Keratinocyte (primary cell): ENCODE measurements at regions not wholly inside any gene's neighbourhood (a gene's known extent, or its start where the extent isn't known, plus 50 kb on each side); places are given as distances from the start of the nearest gene placed in this dataset.

Source experiments
- DNase-seq: peaks from one replicate; pipeline ENCODE4 v3.0.0-alpha.2; 2011; ENCODE audit warnings: low read depth, missing footprints, low spot score
- FAIRE-seq: peaks from 2 replicates; lab custom pipeline; 2011; peaks lifted over from hg19 to GRCh38; lab: Jason Lieb, UNC
- H2AFZ ChIP-seq: 2 replicates; pipeline ENCODE4 v1.6.0; 2012; ENCODE audit warnings: low read length, control low read depth, inconsistent platforms; ENCODE audit not compliant: control insufficient read depth
- H3K27ac ChIP-seq: 2 replicates; pipeline ENCODE4 v1.5.1; 2011; ENCODE audit warnings: low read length; ENCODE audit not compliant: control insufficient read depth, insufficient read depth
- H3K27me3 ChIP-seq: 3 replicates; pipeline ENCODE4 v1.6.0; 2011; ENCODE audit warnings: low read length; ENCODE audit not compliant: control insufficient read depth, insufficient read depth; ENCODE audit errors: extremely low read depth
- H3K36me3 ChIP-seq, 2 experiments: 2 replicates in 1 of 2; 3 replicates in 1 of 2; pipeline ENCODE4 v1.5.1; 2011; ENCODE audit warnings: low read length in 2 of 2, mild to moderate bottlenecking in 1 of 2; ENCODE audit not compliant: control insufficient read depth in 2 of 2, insufficient read depth in 2 of 2; ENCODE audit errors: extremely low read depth in 1 of 2
- H3K4me1 ChIP-seq: 3 replicates; pipeline ENCODE4 v1.5.1; 2011; ENCODE audit warnings: low read length; ENCODE audit not compliant: control insufficient read depth, insufficient read depth; ENCODE audit errors: extremely low read depth
- H3K4me2 ChIP-seq: 3 replicates; pipeline ENCODE4 v1.6.0; 2011; ENCODE audit warnings: low read depth, low read length; ENCODE audit not compliant: control insufficient read depth, insufficient read depth; ENCODE audit errors: extremely low read depth
- H3K4me3 ChIP-seq, 3 experiments: fragments of 200-600 bp in 1 of 3; sonication (generic) in 1 of 3; 2 replicates in 2 of 3; 3 replicates in 1 of 3; pipeline ENCODE4 v1.5.1; 2011 to 2016; ENCODE audit warnings: low read length in 3 of 3, mild to moderate bottlenecking in 3 of 3, control low read depth in 2 of 3, inconsistent platforms in 1 of 3, low read depth in 1 of 3, mixed read lengths in 1 of 3, mixed run types in 1 of 3, moderate library complexity in 1 of 3; ENCODE audit not compliant: control insufficient read depth in 2 of 3, insufficient read depth in 2 of 3; ENCODE audit errors: extremely low read depth in 1 of 3
- H3K79me2 ChIP-seq: 2 replicates; pipeline ENCODE4 v1.6.0; 2012; ENCODE audit warnings: low read length; ENCODE audit not compliant: control insufficient read depth, insufficient read depth
- H3K9ac ChIP-seq: 3 replicates; pipeline ENCODE4 v1.6.0; 2011; ENCODE audit warnings: low read length; ENCODE audit not compliant: control insufficient read depth, insufficient read depth; ENCODE audit errors: extremely low read depth
- H3K9me1 ChIP-seq: 3 replicates; pipeline ENCODE4 v1.6.0; 2011; ENCODE audit warnings: low read length; ENCODE audit not compliant: control insufficient read depth, insufficient read depth; ENCODE audit errors: extremely low read depth
- H3K9me3 ChIP-seq: 2 replicates; pipeline ENCODE4 v1.5.1; 2012; ENCODE audit warnings: low read depth, low read length; ENCODE audit not compliant: control insufficient read depth
- H4K20me1 ChIP-seq: 3 replicates; pipeline ENCODE4 v1.6.0; 2011; ENCODE audit warnings: low read length; ENCODE audit not compliant: control insufficient read depth, insufficient read depth; ENCODE audit errors: extremely low read depth
- CTCF ChIP-seq, 3 experiments: IDR thresholded peaks in 1 of 3; conservative IDR thresholded peaks in 1 of 3; optimal IDR thresholded peaks in 1 of 3; 2 replicates in 2 of 3; 3 replicates in 1 of 3; pipeline versions ENCODE3 to v1.5.1; 2011; ENCODE audit warnings: low read length in 3 of 3, mild to moderate bottlenecking in 3 of 3, moderate library complexity in 2 of 3, control low read depth in 1 of 3, inconsistent platforms in 1 of 3; ENCODE audit not compliant: insufficient read depth in 2 of 3; ENCODE audit errors: extremely low read depth in 1 of 3
- EZH2 ChIP-seq: IDR thresholded peaks from one replicate; pipeline ENCODE4 v1.6.1; 2012; ENCODE audit warnings: inconsistent platforms, mild to moderate bottlenecking, low read length, moderate library complexity
- dilution Hi-C: fragments of 300-500 bp; cut with MboI; formaldehyde crosslinking; loops from one replicate; pipeline ENCODE4 v1.7.0; 2020; ENCODE audit warnings: low sequenced_read_pairs; ENCODE audit not compliant: extremely low pct_ligation_motif_present

GRCh38 chr6:28633445-28634215, 107.9 kb downstream of the GPX5 start:
- no peaks in the 10 kb centered on the region for H3K9me1 ChIP-seq
- H3K36me3 ChIP-seq: no peaks in the 10 kb centered on the region
- peaks cover 12% of the 10 kb centered on the region for H3K4me1 ChIP-seq
- no peak overlapping the region for H3K4me3 ChIP-seq
- FAIRE-seq (no peak), DNase-seq (no peak)
- H3K79me2 ChIP-seq: no peaks in the 10 kb centered on the region
- peaks cover 46% of the 10 kb centered on the region for H3K27me3 ChIP-seq
- no peaks in the 10 kb centered on the region for H3K9me3 ChIP-seq
- H3K9ac ChIP-seq: no peak overlapping the region
- TF ChIP-seq CTCF (optimal IDR thresholded peaks at IDR 0.05 in 1 of 3, IDR thresholded peaks at IDR 0.05 in 1 of 3, conservative IDR thresholded peaks at IDR 0.05 in 1 of 3; ENCODE audit: extremely low read depth in 1 of 3, insufficient read depth in 2 of 3, low read length in 3 of 3) (no peak), EZH2 (no peak)
- no peak overlapping the region for H3K4me2 ChIP-seq
- H2AFZ ChIP-seq: no peak overlapping the region
- H3K27ac ChIP-seq: no peak overlapping the region
- dilution Hi-C loops: no loop called here
- no peaks in the 10 kb centered on the region for H4K20me1 ChIP-seq

- Histone ChIP-seq H4K20me1 (no peaks in the 10 kb centered on the region), H3K79me2 (no peaks in the 10 kb centered on the region), H3K4me2 (peak overlapping the region; percentile 87), H3K9me3 (no peaks in the 10 kb centered on the region), H3K36me3 (no peaks in the 10 kb centered on the region), H3K27me3 (peaks cover 46% of the 10 kb centered on the region), H3K27ac (no peak overlapping the region), H2AFZ (no peak overlapping the region), H3K9ac (no peak overlapping the region), H3K9me1 (no peaks in the 10 kb centered on the region), H3K4me1 (peaks cover 12% of the 10 kb centered on the region), H3K4me3 (peak overlapping the region; percentile 24 to 72 (median 53))
- dilution Hi-C loops: no loop called here
- no peak for FAIRE-seq
- no peak for DNase-seq
- TF ChIP-seq EZH2 (no peak), CTCF (optimal IDR thresholded peaks at IDR 0.05 in 1 of 3, IDR thresholded peaks at IDR 0.05 in 1 of 3, conservative IDR thresholded peaks at IDR 0.05 in 1 of 3; ENCODE audit: extremely low read depth in 1 of 3, insufficient read depth in 2 of 3, low read length in 3 of 3) (no peak)
These were observed 108.7 kb downstream of the GPX5 start for GRCh38 chr6:28634411-28634760.
